Activated CD4-positive, alpha-beta T cell treated with anti-CD3 and anti-CD28 coated beads, Interleukin-2, amount 50 U/mL, for 48 hours (primary cell): ENCODE measurements at regions not wholly inside any gene's neighbourhood (a gene's known extent, or its start where the extent isn't known, plus 50 kb on each side); places are given as distances from the start of the nearest gene placed in this dataset.
"Not testable (repeated sequence)": the region's sequence is repeated elsewhere in the genome, so short reads cannot be mapped to it uniquely, and the experiment has no call there.

ENCODE experiments used
- DNase-seq, 2 experiments: peaks; one replicate each; pipeline ENCODE4 v3.0.0-alpha.2; 2020

- DNase-seq: no peak
Measured at GRCh38 chr20:20788308-20788707, 75.9 kb upstream of the RALGAPA2 start.

DNA sequence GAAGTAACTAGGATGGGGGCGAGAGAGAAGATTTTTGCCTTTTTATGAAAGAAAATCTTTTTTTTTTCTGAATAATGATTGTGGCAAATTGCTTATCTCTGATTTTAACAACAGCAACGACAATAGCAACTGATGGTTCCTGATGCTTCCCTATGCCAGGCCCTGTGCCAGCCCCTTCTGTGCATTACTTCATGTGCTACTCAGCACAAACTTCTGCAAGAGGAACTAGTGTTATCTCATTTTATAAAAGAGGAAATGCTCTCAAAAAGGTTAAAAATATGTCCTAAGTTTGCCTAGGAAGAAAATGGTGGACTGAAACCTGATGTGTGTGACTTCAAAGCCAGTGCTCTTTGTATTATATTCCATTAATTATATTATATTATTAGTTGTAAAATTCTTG lies 74.0 kb upstream of the RALGAPA2 start:
- no peak for DNase-seq

DNA sequence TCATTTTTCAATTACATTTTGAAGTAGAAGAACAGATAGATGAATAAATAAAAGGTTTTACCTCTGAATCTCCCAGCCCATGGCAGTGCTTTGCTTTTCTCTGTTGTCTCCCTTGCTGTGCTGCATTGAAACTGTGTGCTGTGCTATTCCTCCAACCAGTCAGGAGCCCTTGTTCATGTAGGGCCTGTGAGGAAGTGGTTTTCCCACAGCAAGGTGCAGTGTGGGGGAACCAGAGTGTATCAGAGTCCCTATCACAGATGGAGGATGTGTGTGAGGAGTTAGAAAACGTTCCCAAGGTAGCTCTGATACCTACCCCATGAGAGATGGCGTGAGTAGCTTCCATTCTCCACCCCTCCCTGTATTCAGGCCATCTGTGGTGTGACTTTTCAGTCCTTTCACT lies 72.8 kb upstream of the RALGAPA2 start:
- DNase-seq: no peak

DNA sequence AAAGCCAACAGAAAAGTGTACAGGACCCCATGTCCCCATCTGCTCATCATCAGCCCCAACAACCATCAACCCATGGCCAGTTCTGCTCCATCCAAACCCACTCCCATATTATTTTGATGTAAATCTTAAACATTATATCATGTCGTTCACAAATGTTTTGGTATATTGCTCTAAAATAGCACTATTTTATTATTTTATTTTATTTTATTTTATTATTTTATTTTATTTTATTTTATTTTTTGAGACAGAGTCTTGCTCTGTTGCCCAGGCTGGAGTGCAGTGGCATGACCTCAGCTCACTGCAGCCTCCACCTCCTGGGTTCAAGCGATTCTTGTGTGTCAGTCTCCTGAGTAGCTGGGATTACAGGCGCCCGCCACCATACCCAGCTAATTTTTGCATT lies 72.0 kb upstream of the RALGAPA2 start:
- not testable (repeated sequence) for DNase-seq

DNA sequence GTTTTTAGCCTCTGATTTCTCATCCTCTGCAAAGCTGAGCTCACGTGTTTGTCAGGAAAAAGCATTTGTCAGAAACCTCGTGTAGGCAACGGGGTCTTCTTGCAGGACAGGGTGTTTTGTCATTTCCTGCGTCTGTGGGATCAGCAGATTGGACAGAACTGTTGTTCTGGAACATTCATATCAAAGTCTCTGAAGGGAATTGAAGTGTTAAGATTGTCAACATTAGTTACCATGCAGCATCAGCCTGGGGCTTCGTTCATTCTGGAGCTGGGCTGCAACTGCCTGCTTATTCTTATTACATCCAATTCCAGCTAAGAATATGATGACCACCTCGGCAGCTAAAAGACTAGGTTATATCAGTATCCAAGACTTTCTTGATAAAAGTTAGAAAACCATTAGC lies 71.0 kb upstream of the RALGAPA2 start:
- no peak for DNase-seq

GRCh38 chr20:20782755-20783154 lies 70.3 kb upstream of the RALGAPA2 start:
- DNase-seq: no peak

DNA sequence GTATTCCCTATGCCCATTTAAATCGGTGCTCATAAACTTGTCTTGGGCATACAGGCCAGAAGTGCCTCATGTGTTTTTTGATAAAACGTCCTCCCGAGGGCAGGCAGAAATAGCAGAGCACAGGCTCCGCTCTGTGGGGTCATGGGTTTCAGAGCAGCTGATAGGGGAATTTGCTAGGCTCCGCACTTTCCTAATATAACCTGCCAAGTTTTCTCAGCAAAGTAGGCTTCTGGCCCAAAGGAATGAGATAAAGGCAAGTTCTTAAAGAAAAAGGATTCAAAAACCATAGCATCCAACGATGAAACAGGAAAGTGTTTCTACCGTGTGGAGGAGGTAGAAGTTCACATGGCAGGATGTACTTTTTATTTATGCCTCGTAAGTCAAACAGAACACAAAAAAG lies 69.8 kb upstream of the RALGAPA2 start:
- no peak for DNase-seq

DNA sequence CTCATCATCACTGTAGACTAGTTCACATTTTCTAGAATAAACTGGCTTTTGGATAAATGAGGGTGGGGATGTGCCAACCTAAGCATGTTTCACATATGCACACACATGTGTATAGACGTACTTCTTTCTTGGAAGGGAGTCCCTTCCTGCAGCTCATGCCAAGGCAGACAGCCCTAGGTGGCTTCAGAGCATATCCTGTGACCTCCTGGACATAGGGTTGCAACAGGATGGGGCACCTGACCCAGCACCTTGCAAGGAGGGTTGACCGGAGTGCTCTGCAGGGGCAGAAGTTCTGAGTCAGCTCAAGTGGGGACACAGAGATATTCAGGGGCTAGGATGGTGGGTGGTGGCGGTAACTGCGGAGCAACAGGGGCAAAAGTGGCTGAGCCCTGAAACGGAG lies 68.6 kb upstream of the RALGAPA2 start:
- no peak for DNase-seq

GRCh38 chr20:20780127-20780824 lies 67.8 kb upstream of the RALGAPA2 start:
- no peak for DNase-seq

- no peak for DNase-seq
Measured at GRCh38 chr20:20778676-20779075, 66.2 kb upstream of the RALGAPA2 start.

- no peak for DNase-seq
Measured at GRCh38 chr20:20772497-20773085, 60.1 kb upstream of the RALGAPA2 start.

- no peak for DNase-seq
Measured at GRCh38 chr20:20768202-20768815, 55.9 kb upstream of the RALGAPA2 start.

GRCh38 chr20:20765696-20766365 lies 53.4 kb upstream of the RALGAPA2 start:
- DNase-seq: no peak

GRCh38 chr20:20763650-20764049 lies 51.2 kb upstream of the RALGAPA2 start:
- DNase-seq: no peak
